ENCODE measurements at regions not wholly inside any gene's neighbourhood (a gene's known extent, or its start where the extent isn't known, plus 50 kb on each side); places are given as distances from the start of the nearest gene placed in this dataset.

GRCh38 chr9:28651050-28651722 is 1077.9 kb upstream of the C9orf72 start:
- no peak overlapping the region for H3K4me3 ChIP-seq (replicated peaks in 1 of 3; ENCODE audit: insufficient read depth in 1 of 3, low read depth in 2 of 3, low read length in 3 of 3)
- BruUV-seq (replicated peaks), result no TSS peak
- in situ Hi-C loops (cut with HindIII; ENCODE audit: extremely low pct_ligation_motif_present, low pct_unique_long_range_greater_than_20kb) (no loop called here), intact Hi-C loops (cut with micrococcal nuclease; ENCODE audit: unreplicated experiment) (no loop called here)
- H3K27me3 ChIP-seq (ENCODE audit: control insufficient read depth in 1 of 2, insufficient read depth in 2 of 2, low read length in 2 of 2), result no peaks in the 10 kb centered on the region
- H3K36me3 ChIP-seq (replicated peaks in 1 of 2; ENCODE audit: control insufficient read depth in 1 of 2, insufficient read depth in 2 of 2, low read length in 2 of 2), result no peaks in the 10 kb centered on the region
- H2AFZ ChIP-seq (ENCODE audit: low read length), result no peak overlapping the region
- WGBS (ENCODE audit: low lambda C conversion rate), result 6% methylated on average over 5 of the region's 5 CpGs
- no peak overlapping the region for H3K4me2 ChIP-seq (ENCODE audit: low read depth, low read length)
- H4K20me1 ChIP-seq (ENCODE audit: insufficient read depth, low read length), result no peaks in the 10 kb centered on the region
- H3K4me1 ChIP-seq (ENCODE audit: insufficient read depth, low read length), result no peaks in the 10 kb centered on the region
- H3K27ac ChIP-seq (ENCODE audit: extremely low read length, insufficient read depth, low read length), result no peak overlapping the region
- H3K9me3 ChIP-seq (ENCODE audit: low read length), result no peaks in the 10 kb centered on the region
- H3K9ac ChIP-seq (ENCODE audit: insufficient read depth, low read depth, low read length), result no peak overlapping the region
- no peaks in the 10 kb centered on the region for H3K79me2 ChIP-seq (ENCODE audit: insufficient read depth, low read length)
- CTCF ChIA-PET (ENCODE audit: low intra/inter-chr PET ratio, low total read pairs), result no interaction called here
- DNase-seq (ENCODE audit: low spot score), result no peak
- no peak for ATAC-seq
- POLR2A ChIA-PET, result no interaction called here
- FAIRE-seq, result no peak
- TF ChIP-seq STAT5B (CRISPR knock-in tag; IDR thresholded peaks at IDR 0.05), result no peak
- TF ChIP-seq BCL6 (CRISPR knock-in tag; IDR thresholded peaks at IDR 0.05), result no peak
- TF ChIP-seq ZBTB20 (CRISPR knock-in tag; IDR thresholded peaks at IDR 0.05; ENCODE audit: borderline replicate concordance, low read depth), result no peak
- no peak for TF ChIP-seq CHD4 (IDR thresholded peaks at IDR 0.05; ENCODE audit: borderline replicate concordance, low read length)
- no peak for TF ChIP-seq ETV6 (CRISPR knock-in tag; conservative IDR thresholded peaks at IDR 0.05)
- no peak for TF ChIP-seq SP5 (CRISPR knock-in tag; IDR thresholded peaks at IDR 0.05; ENCODE audit: borderline replicate concordance, low read depth)
- no peak for TF ChIP-seq ZNF577 (CRISPR knock-in tag; IDR thresholded peaks at IDR 0.05; ENCODE audit: borderline replicate concordance, low read depth)
- TF ChIP-seq ZNF83 (CRISPR knock-in tag; IDR thresholded peaks at IDR 0.05; ENCODE audit: borderline replicate concordance), result no peak

- Histone ChIP-seq H3K9ac (ENCODE audit: insufficient read depth, low read depth, low read length) (no peak overlapping the region), H3K4me3 (replicated peaks in 1 of 3; ENCODE audit: insufficient read depth in 1 of 3, low read depth in 2 of 3, low read length in 3 of 3) (no peak overlapping the region), H4K20me1 (ENCODE audit: insufficient read depth, low read length) (no peaks in the 10 kb centered on the region), H3K4me2 (ENCODE audit: low read depth, low read length) (no peak overlapping the region), H3K36me3 (replicated peaks in 1 of 2; ENCODE audit: control insufficient read depth in 1 of 2, insufficient read depth in 2 of 2, low read length in 2 of 2) (no peaks in the 10 kb centered on the region), H3K9me3 (ENCODE audit: low read length) (no peaks in the 10 kb centered on the region), H3K27me3 (ENCODE audit: control insufficient read depth in 1 of 2, insufficient read depth in 2 of 2, low read length in 2 of 2) (no peaks in the 10 kb centered on the region), H3K79me2 (ENCODE audit: insufficient read depth, low read length) (no peaks in the 10 kb centered on the region), H2AFZ (ENCODE audit: low read length) (no peak overlapping the region), H3K4me1 (ENCODE audit: insufficient read depth, low read length) (no peaks in the 10 kb centered on the region), H3K27ac (ENCODE audit: extremely low read length, insufficient read depth, low read length) (no peak overlapping the region)
- ChIA-PET CTCF (ENCODE audit: low intra/inter-chr PET ratio, low total read pairs) (no interaction called here), POLR2A (no interaction called here)
- in situ Hi-C loops (cut with HindIII; ENCODE audit: extremely low pct_ligation_motif_present, low pct_unique_long_range_greater_than_20kb) (no loop called here), intact Hi-C loops (cut with micrococcal nuclease; ENCODE audit: unreplicated experiment) (no loop called here)
- ATAC-seq (no peak), DNase-seq (ENCODE audit: low spot score) (no peak), FAIRE-seq (no peak)
- no TSS peak for BruUV-seq (replicated peaks)
- WGBS (ENCODE audit: low lambda C conversion rate), result 0% methylated on average over 1 of the region's 1 CpG
- TF ChIP-seq TRAFD1 (CRISPR knock-in tag; IDR thresholded peaks at IDR 0.05; ENCODE audit: borderline replicate concordance) (no peak), ZBTB7A (CRISPR knock-in tag; IDR thresholded peaks at IDR 0.05) (no peak), GMEB1 (CRISPR knock-in tag; IDR thresholded peaks at IDR 0.05; ENCODE audit: borderline replicate concordance) (no peak), SMYD3 (CRISPR knock-in tag; IDR thresholded peaks at IDR 0.05) (no peak), ATF7 (IDR thresholded peaks at IDR 0.05) (no peak), ATF7 (CRISPR knock-in tag; IDR thresholded peaks at IDR 0.05) (no peak), ZNF546 (CRISPR knock-in tag; conservative IDR thresholded peaks at IDR 0.05) (no peak), TP53 (CRISPR knock-in tag; conservative IDR thresholded peaks at IDR 0.05) (no peak), MIER3 (CRISPR knock-in tag; IDR thresholded peaks at IDR 0.05; ENCODE audit: borderline replicate concordance) (no peak), HNRNPH1 (optimal IDR thresholded peaks at IDR 0.05; ENCODE audit: low read depth, low read length) (no peak)
Observed at GRCh38 chr9:28653216-28653615, 1079.9 kb upstream of the C9orf72 start.
